ENCODE measurements at regions not wholly inside any gene's neighbourhood (a gene's known extent, or its start where the extent isn't known, plus 50 kb on each side); places are given as distances from the start of the nearest gene placed in this dataset.

GRCh38 chr10:118148247-118148646 lies 101.5 kb upstream of the RAB11FIP2 start:
- no peak for TF ChIP-seq POLR2A (IDR thresholded peaks at IDR 0.05)
- TF ChIP-seq, protein P1, sequence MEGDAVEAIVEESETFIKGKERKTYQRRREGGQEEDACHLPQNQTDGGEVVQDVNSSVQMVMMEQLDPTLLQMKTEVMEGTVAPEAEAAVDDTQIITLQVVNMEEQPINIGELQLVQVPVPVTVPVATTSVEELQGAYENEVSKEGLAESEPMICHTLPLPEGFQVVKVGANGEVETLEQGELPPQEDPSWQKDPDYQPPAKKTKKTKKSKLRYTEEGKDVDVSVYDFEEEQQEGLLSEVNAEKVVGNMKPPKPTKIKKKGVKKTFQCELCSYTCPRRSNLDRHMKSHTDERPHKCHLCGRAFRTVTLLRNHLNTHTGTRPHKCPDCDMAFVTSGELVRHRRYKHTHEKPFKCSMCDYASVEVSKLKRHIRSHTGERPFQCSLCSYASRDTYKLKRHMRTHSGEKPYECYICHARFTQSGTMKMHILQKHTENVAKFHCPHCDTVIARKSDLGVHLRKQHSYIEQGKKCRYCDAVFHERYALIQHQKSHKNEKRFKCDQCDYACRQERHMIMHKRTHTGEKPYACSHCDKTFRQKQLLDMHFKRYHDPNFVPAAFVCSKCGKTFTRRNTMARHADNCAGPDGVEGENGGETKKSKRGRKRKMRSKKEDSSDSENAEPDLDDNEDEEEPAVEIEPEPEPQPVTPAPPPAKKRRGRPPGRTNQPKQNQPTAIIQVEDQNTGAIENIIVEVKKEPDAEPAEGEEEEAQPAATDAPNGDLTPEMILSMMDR (IDR thresholded peaks at IDR 0.05): no peak

Measured in prostate gland (tissue), 2 donors.